Stimulated activated CD4-positive, alpha-beta T cell treated with anti-CD3 and anti-CD28 coated beads, Interleukin-2, amount 100 ng/mL, for 48 hours (primary cell): ENCODE measurements at regions not wholly inside any gene's neighbourhood (a gene's known extent, or its start where the extent isn't known, plus 50 kb on each side); places are given as distances from the start of the nearest gene placed in this dataset.

Experiments
- DNase-seq, 2 donors: peaks; one replicate each; pipeline ENCODE4 v3.0.0-alpha.2; 2020

DNA sequence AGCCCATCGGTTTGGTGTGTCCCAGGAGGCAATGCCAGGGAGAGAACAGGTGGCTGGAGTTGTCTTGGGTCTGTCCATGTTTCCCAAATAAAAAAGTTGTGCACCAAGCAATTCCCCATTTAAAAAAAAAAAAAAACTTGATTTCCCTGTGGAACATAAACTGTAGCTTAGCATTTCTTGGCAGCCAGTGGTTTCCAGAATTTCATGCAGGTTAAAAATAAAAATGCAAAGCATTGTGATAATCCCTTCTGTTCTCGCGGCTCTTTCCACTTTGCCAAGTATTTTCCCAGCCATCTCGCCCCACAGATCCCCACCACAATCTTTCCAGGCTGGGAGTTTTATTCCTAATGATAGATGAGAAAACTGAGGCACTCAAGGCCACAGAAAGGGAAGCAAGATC is 51.4 kb upstream of the MSX1 start:
- DNase-seq: no peak

DNA sequence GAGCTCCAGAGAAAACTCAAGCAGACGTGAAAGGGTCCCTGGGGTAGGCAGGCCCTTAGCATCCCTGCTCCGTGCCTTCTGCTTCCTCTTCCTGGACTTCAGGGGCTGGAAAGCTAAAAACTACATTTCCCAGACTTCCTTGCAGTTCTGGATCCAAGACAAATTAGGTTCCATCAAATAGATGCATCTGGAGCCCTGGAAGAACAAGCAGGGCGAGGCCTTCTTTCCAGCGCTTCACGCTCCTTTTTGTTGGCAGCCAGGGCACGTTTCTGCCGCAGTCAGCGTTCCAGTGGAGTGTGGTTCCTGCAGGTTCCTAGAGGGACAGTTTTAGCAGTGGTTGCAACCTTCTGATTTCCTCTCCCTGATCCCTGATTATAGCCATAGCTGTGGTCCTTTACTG is 53.6 kb upstream of the MSX1 start:
- DNase-seq: no peak

GRCh38 chr4:4803912-4804296 is 55.6 kb upstream of the MSX1 start:
- no peak for DNase-seq

- DNase-seq: no peak
Measured at GRCh38 chr4:4803216-4803911, 56.1 kb upstream of the MSX1 start.

DNA sequence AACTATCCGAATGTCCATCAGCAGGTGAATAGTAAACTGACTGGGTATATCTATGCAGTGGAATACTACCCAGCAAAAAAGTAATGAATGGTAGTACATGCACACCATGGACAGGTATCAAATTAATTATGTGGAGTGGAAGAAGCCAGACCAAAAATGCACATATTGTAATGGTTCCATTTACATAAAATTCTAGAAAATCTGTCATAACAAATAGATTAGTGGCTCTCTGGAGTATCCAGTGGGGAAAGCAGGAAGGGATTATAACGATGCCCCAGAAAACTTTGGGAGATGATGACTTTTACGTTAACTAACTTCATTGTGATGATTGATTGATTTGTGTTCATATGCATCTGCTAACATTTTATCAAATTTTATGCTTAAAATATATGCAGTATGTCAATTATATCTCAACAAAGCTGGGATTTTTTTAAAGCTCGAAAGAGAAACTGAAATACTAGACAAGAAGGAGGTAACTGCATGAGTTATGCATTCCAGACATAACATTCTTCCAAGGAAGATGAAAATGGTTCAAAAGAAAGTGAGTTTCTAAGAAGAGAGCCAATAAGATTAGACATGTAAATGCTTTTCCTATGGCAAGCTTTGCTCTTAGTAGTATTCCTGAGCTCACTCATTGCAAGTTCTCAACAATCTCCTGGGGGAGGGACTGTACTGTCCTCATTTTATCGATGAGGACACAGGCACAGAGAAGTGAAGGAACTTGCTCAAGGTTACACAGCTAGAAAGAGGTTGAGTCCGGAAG is 58.6 kb upstream of the MSX1 start:
- DNase-seq: no peak

DNA sequence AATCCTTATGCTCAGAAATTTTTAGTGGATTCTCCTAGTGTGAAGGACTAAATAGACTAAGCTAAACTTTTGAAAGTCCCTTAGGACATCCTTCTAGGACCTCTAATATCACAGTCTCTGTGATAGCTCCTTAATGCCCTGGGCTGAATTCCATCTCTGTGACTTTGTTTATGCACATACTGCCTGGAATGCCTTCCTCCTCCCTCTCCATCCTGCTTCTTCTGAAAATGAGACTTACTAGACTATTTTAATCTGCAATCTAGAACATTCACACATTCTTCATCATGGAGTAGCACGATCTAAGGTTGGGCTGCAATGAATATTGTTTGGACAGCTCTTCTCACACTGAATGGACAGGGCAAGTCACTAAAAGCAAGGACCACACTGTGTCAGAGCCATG is 65.0 kb upstream of the MSX1 start:
- DNase-seq: no peak

DNA sequence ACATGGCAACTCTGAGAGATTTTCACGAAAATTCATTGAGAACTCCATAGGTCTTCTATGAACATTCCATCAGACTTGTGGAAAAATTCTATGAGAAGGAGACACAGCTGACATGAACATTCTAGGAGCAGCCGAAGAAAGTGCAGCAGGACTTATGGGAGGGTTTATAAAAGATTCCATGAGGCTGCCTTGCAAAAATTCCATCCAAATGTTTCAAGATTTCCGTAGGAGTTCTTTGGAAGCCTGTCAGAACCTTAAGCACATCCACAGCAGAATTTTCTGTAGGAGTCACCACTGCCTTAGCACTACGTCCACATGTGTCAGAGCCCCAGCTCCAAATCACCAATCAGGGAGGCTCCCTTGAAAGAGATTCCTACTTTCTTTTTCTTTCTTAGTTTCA is 67.0 kb upstream of the MSX1 start:
- DNase-seq: no peak

GRCh38 chr4:4791299-4792111 is 68.0 kb upstream of the MSX1 start:
- no peak for DNase-seq

DNA sequence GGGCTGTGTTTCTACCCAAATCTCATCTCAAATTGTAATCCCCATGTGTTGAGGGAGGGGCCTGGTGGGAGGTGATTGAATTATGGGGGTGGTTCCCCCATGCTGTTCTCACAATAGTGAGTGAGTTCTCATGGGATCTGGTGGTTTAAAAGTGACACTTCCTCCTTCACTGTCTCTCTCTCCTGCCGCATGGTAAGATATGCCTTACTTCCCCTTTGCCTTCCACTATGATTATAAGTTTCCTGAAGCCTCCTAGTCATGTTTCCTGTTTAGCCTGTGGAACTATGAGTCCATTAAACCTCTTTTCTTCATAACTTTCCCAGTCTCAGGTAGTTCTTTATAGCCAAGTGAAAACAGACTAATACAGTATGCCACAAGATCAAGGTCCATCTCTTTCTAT is 70.0 kb upstream of the MSX1 start:
- no peak for DNase-seq

- no peak for DNase-seq
Measured at GRCh38 chr4:4788573-4788972, 70.9 kb upstream of the MSX1 start.

DNA sequence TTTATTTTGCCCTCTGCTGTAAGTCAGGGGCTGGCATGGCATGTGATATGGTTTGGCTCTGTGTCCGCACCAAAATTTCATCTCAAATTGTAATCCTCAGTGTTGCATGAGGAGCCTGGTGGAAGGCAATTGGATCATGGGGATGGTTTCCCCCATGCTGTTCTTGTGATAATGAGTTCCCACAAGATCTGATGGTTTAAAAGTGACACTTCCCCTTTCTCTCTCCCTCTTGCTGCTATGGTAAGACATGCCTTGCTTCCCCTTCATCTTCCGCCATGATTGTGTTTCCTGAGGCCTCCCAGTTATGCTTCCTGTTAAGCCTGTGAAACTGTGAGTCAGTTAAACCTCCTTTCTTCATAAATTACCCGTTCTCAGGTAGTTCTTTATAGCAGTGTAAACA is 72.0 kb upstream of the MSX1 start:
- DNase-seq: no peak

DNA sequence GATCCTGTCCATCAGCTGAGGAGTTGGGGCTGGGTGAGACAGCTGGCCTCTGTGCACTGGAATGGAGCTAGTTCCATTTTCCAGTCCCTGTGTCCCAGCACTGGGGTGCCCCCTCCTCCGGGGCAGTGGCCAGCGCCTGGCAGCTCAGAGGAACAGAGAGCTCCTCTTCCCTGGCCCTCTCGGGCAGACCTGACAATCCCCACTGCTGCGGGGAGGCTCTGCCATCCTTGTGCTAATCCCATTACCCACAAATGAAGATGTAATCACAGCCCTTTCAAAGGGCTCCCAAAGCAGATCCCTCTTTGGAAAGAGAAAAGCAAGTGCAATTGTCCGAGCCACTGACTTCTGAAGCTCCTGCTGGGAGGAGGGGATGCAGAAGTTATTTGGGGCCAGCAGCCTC is 75.1 kb upstream of the MSX1 start:
- DNase-seq: no peak

GRCh38 chr4:4783847-4784246 is 75.6 kb upstream of the MSX1 start:
- DNase-seq: no peak

DNA sequence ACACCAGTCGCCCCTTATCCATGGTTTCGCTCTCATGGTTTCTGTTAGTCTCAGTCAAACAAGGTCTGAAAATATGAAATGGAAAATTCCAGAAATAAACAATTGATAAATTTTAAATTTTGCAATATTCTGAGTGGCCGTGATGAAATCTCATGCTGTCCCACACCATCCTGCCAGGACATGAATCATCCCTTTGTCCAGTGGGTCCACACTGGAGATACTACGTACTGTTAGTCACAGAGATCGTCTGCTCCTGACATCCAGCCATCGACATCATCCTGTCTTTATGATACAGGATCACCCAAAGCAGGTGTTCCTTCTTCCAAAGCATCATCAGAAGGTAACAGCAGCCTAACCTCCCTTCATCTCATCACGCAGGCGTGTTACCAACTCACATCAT is 76.5 kb upstream of the MSX1 start:
- no peak for DNase-seq

DNA sequence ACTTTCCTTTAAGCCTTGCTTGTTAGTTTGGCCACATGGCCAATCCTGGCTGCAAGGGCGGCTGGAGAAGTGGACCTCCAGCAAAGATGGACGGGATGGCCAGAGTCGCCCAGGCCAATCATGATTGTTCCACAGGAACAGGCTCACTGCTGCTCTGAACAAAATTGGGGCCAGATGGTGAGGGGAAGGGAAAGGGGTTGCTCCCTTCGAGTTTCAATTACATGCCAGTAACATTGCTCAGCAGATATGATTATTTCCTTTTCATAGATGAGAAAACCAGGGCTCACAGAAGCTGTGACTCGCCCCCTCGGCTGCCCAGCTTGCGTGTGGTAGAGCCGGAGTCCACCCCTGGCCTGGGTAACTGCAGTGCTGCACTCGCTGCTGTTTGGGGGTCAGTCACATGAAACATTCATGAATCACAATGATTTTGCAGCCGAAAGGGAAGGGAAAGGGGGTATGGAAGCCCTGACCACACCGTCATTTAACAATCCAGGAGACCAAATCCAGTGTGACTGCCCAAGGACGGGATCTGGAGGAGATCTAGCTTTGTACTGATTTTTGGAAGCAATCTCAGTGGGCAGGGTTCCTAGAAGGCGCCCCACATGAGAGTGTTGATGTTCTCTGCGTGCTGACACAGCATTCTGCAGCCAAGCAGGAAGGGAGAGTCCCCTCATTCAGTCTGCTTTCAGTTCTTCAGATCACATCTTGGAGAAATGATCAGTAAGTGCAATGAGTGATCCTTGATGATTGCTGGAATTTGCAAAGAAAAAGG is 77.3 kb upstream of the MSX1 start:
- no peak for DNase-seq

DNA sequence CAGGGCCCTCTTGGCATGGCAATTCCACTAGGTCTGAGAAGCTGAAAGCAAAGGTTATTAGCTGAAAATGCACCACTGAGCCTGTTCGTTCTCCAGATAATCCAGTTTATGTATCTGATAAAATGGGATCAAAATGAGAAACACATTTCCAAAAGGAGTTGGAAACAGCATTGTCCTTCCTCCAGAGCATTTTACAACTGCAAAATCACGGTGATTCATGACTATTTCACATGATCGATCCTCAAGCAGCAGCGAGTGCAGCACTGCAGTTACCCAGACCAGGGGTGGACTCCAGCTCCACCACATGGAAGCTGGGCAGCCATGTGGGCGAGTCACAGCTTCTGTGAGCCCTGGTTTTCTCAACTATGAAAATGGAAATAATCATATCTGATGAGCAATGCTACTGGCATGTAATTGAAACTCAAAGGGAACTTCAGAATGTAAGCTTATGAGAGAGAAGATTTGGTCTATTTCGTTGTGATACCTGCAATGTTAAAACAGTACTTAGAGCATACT is 78.7 kb upstream of the MSX1 start:
- DNase-seq: no peak

DNA sequence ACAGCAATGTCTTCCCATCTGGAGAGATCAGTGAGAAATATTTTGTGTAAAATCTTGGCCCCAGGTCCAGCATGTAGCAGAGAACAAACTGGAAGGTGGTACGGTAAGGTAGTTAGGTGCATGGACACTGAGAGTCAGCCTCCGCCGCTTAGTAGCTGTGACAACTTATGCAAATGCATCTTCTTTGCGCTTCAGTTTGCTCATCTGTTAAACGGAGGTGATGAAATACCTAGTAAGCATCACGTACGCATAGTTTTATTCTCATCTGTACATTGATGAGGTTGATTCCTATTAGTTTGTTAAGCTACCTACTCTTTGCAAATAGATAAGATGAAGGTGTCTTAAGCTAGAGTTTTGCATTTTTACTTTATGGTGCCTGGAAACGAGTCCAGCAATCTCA is 80.0 kb upstream of the MSX1 start:
- no peak for DNase-seq

DNA sequence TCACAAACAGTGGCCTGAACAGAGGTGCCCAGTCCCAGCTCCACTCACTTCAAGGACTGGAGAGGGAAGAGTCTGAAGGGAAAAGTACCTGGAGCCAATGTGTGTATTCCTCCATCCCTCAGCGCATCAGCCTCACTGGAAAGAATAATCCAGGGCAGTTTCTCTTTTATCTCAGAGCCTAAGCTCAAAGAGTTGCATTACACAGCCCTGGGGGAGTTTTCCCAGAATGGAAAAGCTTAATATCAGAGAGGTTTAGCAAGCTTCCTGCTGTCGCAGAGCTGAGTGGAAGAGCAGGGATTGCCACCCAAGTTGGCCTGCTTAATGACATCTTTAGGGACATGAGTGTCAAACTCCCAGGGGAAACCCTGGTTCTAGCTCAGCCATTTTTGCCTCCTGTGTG is 80.4 kb upstream of the MSX1 start:
- no peak for DNase-seq

GRCh38 chr4:4778554-4778953 is 80.9 kb upstream of the MSX1 start:
- DNase-seq: no peak

DNA sequence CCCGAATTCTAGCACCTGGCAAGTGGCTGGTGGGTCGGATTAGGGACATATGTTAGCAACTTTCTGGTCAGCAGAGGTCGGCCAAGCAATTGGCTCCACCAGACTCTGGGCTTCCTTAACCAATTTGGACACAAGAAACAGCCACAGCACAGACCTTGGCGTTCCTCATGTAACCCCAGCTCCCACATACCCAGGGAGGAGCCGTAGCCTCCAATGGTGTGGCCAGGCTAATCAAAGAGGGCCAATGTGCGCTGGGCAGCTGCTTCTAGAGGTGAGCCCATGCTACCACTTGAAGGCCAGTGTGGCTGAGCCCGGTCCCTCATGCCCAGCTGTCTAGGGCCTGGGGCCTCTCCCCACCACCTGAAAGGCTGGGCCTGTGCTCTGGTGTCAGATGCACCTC is 82.5 kb upstream of the MSX1 start:
- DNase-seq: no peak

- no peak for DNase-seq
Measured at GRCh38 chr4:4776335-4776734, 83.1 kb upstream of the MSX1 start.

DNA sequence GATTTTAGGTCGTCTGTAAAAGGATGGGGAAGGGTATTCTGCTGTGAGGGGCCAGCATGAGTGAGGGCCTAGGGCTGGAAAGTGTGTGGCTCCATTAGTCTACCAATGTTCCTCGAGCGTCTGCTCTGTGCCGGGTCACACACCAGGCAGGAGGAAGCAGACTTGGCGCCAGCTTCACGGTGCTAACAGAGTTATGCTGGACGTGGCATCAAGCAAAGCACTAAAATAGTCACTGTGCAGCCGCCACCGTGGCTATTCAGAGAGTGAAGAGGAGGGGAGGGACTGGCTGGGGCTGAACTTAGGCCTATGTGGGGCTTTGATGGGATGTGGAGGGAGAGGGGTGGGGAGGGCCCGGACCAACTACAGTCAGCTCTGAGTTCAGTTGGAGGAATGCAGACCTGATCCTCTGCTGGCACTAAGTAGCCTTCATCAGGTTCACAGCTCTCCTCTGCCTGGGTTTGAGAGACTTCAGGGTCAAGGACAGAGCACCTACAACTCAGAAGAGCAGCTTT is 83.9 kb upstream of the MSX1 start:
- no peak for DNase-seq

GRCh38 chr4:4772534-4772933 is 86.9 kb upstream of the MSX1 start:
- DNase-seq: no peak
